Panc1 (cell line): ENCODE measurements at regions not wholly inside any gene's neighbourhood (a gene's known extent, or its start where the extent isn't known, plus 50 kb on each side); places are given as distances from the start of the nearest gene placed in this dataset.

Experiments
- POLR2AphosphoS5 ChIP-seq: IDR thresholded peaks from 2 replicates; pipeline ENCODE4 v1.6.1; 2012; ENCODE audit warnings: mild to moderate bottlenecking, low read depth, low read length, moderate library complexity
- TCF7L2 ChIP-seq: IDR thresholded peaks from 2 replicates; pipeline ENCODE4 v1.6.1; 2011; ENCODE audit warnings: mild to moderate bottlenecking, low read depth, low read length, inconsistent platforms
- TF ChIP-seq, protein P1 (sequence below): fragments of 450-650 bp; IDR thresholded peaks from 2 replicates; pipeline ENCODE4 v1.5.1; 2017; ENCODE audit warnings: mild to moderate bottlenecking
- TF ChIP-seq, protein P2 (sequence below), 2 experiments: IDR thresholded peaks; 2 replicates each; pipeline ENCODE4 v1.6.1; 2011 to 2012; ENCODE audit warnings: low read depth in 2 of 2, control low read depth in 1 of 2, low read length in 1 of 2, mild to moderate bottlenecking in 1 of 2, moderate library complexity in 1 of 2; ENCODE audit not compliant: insufficient read depth in 1 of 2

DNA sequence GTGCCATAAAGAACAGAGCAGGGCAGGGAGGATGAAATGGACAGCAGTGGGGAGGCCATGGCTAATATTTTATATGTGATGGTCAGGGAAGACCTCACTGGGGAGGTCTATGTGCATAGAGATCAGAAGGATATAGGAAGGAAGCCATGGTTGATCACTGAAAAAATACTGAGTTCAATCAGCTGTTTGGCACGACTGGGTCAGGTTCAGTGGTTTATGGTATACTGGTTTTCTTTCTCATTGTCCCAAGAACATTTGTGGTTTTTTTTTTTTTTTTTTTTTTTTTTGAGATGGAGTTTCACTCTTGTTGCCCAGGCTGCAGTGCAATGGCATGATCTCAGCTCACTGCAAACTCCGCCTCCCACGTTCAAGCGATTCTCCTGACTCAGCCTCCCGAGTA lies 78.3 kb upstream of the TIAM2 start:
- TF ChIP-seq, protein P1, sequence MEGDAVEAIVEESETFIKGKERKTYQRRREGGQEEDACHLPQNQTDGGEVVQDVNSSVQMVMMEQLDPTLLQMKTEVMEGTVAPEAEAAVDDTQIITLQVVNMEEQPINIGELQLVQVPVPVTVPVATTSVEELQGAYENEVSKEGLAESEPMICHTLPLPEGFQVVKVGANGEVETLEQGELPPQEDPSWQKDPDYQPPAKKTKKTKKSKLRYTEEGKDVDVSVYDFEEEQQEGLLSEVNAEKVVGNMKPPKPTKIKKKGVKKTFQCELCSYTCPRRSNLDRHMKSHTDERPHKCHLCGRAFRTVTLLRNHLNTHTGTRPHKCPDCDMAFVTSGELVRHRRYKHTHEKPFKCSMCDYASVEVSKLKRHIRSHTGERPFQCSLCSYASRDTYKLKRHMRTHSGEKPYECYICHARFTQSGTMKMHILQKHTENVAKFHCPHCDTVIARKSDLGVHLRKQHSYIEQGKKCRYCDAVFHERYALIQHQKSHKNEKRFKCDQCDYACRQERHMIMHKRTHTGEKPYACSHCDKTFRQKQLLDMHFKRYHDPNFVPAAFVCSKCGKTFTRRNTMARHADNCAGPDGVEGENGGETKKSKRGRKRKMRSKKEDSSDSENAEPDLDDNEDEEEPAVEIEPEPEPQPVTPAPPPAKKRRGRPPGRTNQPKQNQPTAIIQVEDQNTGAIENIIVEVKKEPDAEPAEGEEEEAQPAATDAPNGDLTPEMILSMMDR, result no peak
- TF ChIP-seq, protein P2, sequence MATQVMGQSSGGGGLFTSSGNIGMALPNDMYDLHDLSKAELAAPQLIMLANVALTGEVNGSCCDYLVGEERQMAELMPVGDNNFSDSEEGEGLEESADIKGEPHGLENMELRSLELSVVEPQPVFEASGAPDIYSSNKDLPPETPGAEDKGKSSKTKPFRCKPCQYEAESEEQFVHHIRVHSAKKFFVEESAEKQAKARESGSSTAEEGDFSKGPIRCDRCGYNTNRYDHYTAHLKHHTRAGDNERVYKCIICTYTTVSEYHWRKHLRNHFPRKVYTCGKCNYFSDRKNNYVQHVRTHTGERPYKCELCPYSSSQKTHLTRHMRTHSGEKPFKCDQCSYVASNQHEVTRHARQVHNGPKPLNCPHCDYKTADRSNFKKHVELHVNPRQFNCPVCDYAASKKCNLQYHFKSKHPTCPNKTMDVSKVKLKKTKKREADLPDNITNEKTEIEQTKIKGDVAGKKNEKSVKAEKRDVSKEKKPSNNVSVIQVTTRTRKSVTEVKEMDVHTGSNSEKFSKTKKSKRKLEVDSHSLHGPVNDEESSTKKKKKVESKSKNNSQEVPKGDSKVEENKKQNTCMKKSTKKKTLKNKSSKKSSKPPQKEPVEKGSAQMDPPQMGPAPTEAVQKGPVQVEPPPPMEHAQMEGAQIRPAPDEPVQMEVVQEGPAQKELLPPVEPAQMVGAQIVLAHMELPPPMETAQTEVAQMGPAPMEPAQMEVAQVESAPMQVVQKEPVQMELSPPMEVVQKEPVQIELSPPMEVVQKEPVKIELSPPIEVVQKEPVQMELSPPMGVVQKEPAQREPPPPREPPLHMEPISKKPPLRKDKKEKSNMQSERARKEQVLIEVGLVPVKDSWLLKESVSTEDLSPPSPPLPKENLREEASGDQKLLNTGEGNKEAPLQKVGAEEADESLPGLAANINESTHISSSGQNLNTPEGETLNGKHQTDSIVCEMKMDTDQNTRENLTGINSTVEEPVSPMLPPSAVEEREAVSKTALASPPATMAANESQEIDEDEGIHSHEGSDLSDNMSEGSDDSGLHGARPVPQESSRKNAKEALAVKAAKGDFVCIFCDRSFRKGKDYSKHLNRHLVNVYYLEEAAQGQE (IDR thresholded peaks at IDR 0.05; ENCODE audit: insufficient read depth in 1 of 2, low read depth in 2 of 2, low read length in 1 of 2), result no peak
- TF ChIP-seq TCF7L2, result no peak
- TF ChIP-seq POLR2AphosphoS5, result no peak
